GM23338 (cell line): ENCODE measurements at regions not wholly inside any gene's neighbourhood (a gene's known extent, or its start where the extent isn't known, plus 50 kb on each side); places are given as distances from the start of the nearest gene placed in this dataset.

ENCODE experiments used
- NANOG ChIP-seq: IDR thresholded peaks from 2 replicates; pipeline ENCODE4 v1.6.1; 2016; ENCODE audit warnings: antibody characterized with exemption, borderline replicate concordance
- ZNF114 ChIP-seq: fragments of 250-450 bp; sonication (Bioruptor Pico); IDR thresholded peaks from 2 replicates; pipeline ENCODE4 v1.5.0; 2020; ENCODE audit warnings: mild to moderate bottlenecking, moderate library complexity
- ZNF331 ChIP-seq: fragments of 250-450 bp; sonication (Bioruptor Pico); IDR thresholded peaks from 2 replicates; pipeline ENCODE4 v1.5.0; 2020; ENCODE audit warnings: low read depth, mild to moderate bottlenecking, moderate library complexity
- TF ChIP-seq, protein P1 (sequence below): fragments of 250-450 bp; sonication (Bioruptor Pico); IDR thresholded peaks from 2 replicates; pipeline ENCODE4 v1.5.0; 2020; ENCODE audit warnings: mild to moderate bottlenecking, moderate library complexity
- TF ChIP-seq, protein P2 (sequence below): IDR thresholded peaks from 2 replicates; pipeline ENCODE4 v1.6.1; 2016; ENCODE audit warnings: antibody characterized with exemption
- TF ChIP-seq, protein P3 (sequence below), 2 experiments: fragments of 200-600 bp in 1 of 2; sonication (generic) in 1 of 2; conservative IDR thresholded peaks; 2 replicates each; pipeline versions ENCODE4 v1.5.1 to v1.6.1; 2016 to 2017; ENCODE audit warnings: antibody characterized with exemption in 2 of 2, low read depth in 2 of 2, mild to moderate bottlenecking in 2 of 2, moderate library complexity in 1 of 2
- TF ChIP-seq, protein P4 (sequence below): IDR thresholded peaks from one replicate; pipeline ENCODE4 v1.6.1; 2018; ENCODE audit warnings: antibody characterized with exemption; ENCODE audit not compliant: unreplicated experiment

DNA sequence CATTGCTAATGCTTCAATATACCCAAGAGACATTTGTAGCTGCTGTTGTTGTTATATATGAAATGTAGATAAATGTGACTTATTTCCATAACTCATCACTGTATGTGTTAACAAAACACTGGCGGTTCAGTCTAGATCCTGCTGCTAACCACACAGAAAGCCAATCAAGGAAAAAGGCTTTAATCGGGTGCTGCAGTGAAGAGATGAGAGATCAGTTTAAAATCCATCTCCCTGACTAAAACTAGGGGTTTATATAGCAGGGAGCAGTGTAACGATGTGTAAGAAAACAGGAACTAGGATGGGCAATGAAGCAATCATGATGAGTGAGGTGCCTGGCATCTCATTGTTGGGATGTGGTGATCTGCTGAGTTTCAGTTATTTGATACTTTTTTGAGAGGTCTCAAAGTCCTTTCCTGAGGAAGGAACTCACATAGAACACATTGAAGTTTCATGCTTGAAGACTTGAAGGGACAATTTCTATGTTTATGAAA lies 677.7 kb upstream of the CDH7 start (continued):
- TF ChIP-seq, protein P1, sequence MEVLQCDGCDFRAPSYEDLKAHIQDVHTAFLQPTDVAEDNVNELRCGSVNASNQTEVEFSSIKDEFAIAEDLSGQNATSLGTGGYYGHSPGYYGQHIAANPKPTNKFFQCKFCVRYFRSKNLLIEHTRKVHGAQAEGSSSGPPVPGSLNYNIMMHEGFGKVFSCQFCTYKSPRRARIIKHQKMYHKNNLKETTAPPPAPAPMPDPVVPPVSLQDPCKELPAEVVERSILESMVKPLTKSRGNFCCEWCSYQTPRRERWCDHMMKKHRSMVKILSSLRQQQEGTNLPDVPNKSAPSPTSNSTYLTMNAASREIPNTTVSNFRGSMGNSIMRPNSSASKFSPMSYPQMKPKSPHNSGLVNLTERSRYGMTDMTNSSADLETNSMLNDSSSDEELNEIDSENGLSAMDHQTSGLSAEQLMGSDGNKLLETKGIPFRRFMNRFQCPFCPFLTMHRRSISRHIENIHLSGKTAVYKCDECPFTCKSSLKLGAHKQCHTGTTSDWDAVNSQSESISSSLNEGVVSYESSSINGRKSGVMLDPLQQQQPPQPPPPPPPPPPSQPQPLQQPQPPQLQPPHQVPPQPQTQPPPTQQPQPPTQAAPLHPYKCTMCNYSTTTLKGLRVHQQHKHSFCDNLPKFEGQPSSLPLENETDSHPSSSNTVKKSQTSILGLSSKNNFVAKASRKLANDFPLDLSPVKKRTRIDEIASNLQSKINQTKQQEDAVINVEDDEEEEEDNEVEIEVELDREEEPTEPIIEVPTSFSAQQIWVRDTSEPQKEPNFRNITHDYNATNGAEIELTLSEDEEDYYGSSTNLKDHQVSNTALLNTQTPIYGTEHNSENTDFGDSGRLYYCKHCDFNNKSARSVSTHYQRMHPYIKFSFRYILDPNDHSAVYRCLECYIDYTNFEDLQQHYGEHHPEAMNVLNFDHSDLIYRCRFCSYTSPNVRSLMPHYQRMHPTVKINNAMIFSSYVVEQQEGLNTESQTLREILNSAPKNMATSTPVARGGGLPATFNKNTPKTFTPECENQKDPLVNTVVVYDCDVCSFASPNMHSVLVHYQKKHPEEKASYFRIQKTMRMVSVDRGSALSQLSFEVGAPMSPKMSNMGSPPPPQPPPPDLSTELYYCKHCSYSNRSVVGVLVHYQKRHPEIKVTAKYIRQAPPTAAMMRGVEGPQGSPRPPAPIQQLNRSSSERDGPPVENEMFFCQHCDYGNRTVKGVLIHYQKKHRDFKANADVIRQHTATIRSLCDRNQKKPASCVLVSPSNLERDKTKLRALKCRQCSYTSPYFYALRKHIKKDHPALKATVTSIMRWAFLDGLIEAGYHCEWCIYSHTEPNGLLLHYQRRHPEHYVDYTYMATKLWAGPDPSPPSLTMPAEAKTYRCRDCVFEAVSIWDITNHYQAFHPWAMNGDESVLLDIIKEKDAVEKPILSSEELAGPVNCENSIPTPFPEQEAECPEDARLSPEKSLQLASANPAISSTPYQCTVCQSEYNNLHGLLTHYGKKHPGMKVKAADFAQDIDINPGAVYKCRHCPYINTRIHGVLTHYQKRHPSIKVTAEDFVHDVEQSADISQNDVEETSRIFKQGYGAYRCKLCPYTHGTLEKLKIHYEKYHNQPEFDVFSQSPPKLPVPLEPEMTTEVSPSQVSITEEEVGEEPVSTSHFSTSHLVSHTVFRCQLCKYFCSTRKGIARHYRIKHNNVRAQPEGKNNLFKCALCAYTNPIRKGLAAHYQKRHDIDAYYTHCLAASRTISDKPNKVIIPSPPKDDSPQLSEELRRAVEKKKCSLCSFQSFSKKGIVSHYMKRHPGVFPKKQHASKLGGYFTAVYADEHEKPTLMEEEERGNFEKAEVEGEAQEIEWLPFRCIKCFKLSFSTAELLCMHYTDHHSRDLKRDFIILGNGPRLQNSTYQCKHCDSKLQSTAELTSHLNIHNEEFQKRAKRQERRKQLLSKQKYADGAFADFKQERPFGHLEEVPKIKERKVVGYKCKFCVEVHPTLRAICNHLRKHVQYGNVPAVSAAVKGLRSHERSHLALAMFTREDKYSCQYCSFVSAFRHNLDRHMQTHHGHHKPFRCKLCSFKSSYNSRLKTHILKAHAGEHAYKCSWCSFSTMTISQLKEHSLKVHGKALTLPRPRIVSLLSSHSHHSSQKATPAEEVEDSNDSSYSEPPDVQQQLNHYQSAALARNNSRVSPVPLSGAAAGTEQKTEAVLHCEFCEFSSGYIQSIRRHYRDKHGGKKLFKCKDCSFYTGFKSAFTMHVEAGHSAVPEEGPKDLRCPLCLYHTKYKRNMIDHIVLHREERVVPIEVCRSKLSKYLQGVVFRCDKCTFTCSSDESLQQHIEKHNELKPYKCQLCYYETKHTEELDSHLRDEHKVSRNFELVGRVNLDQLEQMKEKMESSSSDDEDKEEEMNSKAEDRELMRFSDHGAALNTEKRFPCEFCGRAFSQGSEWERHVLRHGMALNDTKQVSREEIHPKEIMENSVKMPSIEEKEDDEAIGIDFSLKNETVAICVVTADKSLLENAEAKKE: no peak
- TF ChIP-seq, protein P2, sequence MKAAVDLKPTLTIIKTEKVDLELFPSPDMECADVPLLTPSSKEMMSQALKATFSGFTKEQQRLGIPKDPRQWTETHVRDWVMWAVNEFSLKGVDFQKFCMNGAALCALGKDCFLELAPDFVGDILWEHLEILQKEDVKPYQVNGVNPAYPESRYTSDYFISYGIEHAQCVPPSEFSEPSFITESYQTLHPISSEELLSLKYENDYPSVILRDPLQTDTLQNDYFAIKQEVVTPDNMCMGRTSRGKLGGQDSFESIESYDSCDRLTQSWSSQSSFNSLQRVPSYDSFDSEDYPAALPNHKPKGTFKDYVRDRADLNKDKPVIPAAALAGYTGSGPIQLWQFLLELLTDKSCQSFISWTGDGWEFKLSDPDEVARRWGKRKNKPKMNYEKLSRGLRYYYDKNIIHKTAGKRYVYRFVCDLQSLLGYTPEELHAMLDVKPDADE: no peak
- TF ChIP-seq, protein P3, sequence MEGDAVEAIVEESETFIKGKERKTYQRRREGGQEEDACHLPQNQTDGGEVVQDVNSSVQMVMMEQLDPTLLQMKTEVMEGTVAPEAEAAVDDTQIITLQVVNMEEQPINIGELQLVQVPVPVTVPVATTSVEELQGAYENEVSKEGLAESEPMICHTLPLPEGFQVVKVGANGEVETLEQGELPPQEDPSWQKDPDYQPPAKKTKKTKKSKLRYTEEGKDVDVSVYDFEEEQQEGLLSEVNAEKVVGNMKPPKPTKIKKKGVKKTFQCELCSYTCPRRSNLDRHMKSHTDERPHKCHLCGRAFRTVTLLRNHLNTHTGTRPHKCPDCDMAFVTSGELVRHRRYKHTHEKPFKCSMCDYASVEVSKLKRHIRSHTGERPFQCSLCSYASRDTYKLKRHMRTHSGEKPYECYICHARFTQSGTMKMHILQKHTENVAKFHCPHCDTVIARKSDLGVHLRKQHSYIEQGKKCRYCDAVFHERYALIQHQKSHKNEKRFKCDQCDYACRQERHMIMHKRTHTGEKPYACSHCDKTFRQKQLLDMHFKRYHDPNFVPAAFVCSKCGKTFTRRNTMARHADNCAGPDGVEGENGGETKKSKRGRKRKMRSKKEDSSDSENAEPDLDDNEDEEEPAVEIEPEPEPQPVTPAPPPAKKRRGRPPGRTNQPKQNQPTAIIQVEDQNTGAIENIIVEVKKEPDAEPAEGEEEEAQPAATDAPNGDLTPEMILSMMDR (conservative IDR thresholded peaks at IDR 0.05; ENCODE audit: low read depth in 2 of 2): no peak
- TF ChIP-seq, protein P4, sequence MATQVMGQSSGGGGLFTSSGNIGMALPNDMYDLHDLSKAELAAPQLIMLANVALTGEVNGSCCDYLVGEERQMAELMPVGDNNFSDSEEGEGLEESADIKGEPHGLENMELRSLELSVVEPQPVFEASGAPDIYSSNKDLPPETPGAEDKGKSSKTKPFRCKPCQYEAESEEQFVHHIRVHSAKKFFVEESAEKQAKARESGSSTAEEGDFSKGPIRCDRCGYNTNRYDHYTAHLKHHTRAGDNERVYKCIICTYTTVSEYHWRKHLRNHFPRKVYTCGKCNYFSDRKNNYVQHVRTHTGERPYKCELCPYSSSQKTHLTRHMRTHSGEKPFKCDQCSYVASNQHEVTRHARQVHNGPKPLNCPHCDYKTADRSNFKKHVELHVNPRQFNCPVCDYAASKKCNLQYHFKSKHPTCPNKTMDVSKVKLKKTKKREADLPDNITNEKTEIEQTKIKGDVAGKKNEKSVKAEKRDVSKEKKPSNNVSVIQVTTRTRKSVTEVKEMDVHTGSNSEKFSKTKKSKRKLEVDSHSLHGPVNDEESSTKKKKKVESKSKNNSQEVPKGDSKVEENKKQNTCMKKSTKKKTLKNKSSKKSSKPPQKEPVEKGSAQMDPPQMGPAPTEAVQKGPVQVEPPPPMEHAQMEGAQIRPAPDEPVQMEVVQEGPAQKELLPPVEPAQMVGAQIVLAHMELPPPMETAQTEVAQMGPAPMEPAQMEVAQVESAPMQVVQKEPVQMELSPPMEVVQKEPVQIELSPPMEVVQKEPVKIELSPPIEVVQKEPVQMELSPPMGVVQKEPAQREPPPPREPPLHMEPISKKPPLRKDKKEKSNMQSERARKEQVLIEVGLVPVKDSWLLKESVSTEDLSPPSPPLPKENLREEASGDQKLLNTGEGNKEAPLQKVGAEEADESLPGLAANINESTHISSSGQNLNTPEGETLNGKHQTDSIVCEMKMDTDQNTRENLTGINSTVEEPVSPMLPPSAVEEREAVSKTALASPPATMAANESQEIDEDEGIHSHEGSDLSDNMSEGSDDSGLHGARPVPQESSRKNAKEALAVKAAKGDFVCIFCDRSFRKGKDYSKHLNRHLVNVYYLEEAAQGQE: no peak
- TF ChIP-seq ZNF331 (CRISPR knock-in tag): no peak
- no peak for TF ChIP-seq NANOG
- TF ChIP-seq ZNF114 (CRISPR knock-in tag): no peak
